Fibroblast of lung (primary cell): ENCODE measurements at regions not wholly inside any gene's neighbourhood (a gene's known extent, or its start where the extent isn't known, plus 50 kb on each side); places are given as distances from the start of the nearest gene placed in this dataset.

Experiments
- DNase-seq, 2 donors: peaks; one replicate each; pipeline versions ENCODE4 v3.0.0 to v3.0.0-alpha.2; 2010; ENCODE audit warnings: low read depth in 2 of 2
- H2AFZ ChIP-seq: 2 replicates; pipeline ENCODE4 v1.5.1; 2012; ENCODE audit warnings: low read length, control low read depth, inconsistent platforms
- H3K27ac ChIP-seq: 2 replicates; pipeline ENCODE4 v1.5.1; 2011; ENCODE audit warnings: low read length, control low read depth; ENCODE audit not compliant: insufficient read depth
- H3K27me3 ChIP-seq: 2 replicates; pipeline ENCODE4 v1.5.1; 2011; ENCODE audit warnings: mild to moderate bottlenecking, low read length; ENCODE audit not compliant: control insufficient read depth, insufficient read depth
- H3K36me3 ChIP-seq: 2 replicates; pipeline ENCODE4 v1.5.1; 2011; ENCODE audit warnings: low read length; ENCODE audit not compliant: control insufficient read depth, insufficient read depth
- H3K4me1 ChIP-seq: 2 replicates; pipeline ENCODE4 v1.5.1; 2011; ENCODE audit warnings: low read length; ENCODE audit not compliant: control insufficient read depth, insufficient read depth; ENCODE audit errors: extremely low read depth
- H3K4me2 ChIP-seq: 2 replicates; pipeline ENCODE4 v1.5.1; 2011; ENCODE audit warnings: low read length, control low read depth; ENCODE audit not compliant: insufficient read depth; ENCODE audit errors: extremely low read depth
- H3K4me3 ChIP-seq, 4 experiments: fragments of 200-600 bp in 1 of 4; sonication (generic) in 1 of 4; replicated peaks in 1 of 4; 2 replicates each; pipeline ENCODE4 v1.5.1; 2011 to 2016; ENCODE audit warnings: low read length in 4 of 4, low read depth in 3 of 4, mild to moderate bottlenecking in 3 of 4, control low read depth in 2 of 4, inconsistent platforms in 1 of 4, mixed read lengths in 1 of 4; ENCODE audit not compliant: insufficient read depth in 1 of 4; ENCODE audit errors: control extremely low read depth in 1 of 4
- H3K79me2 ChIP-seq: 2 replicates; pipeline ENCODE4 v1.5.1; 2012; ENCODE audit warnings: mild to moderate bottlenecking, low read length, inconsistent platforms; ENCODE audit not compliant: control insufficient read depth, insufficient read depth
- H3K9ac ChIP-seq: 2 replicates; pipeline ENCODE4 v1.5.1; 2011; ENCODE audit warnings: mild to moderate bottlenecking, low read length, control low read depth; ENCODE audit not compliant: insufficient read depth
- H3K9me3 ChIP-seq: 2 replicates; pipeline ENCODE4 v1.5.1; 2012; ENCODE audit warnings: low read depth, low read length; ENCODE audit not compliant: control insufficient read depth, insufficient read depth
- H4K20me1 ChIP-seq: 2 replicates; pipeline ENCODE4 v1.5.1; 2011; ENCODE audit warnings: low read length; ENCODE audit not compliant: control insufficient read depth, insufficient read depth; ENCODE audit errors: extremely low read depth
- CTCF ChIP-seq, 2 donors: IDR thresholded peaks in 1 of 2; conservative IDR thresholded peaks in 1 of 2; 1 replicate in 1 of 2; 2 replicates in 1 of 2; pipeline ENCODE4 v1.5.1; 2011 to 2012; ENCODE audit warnings: low read length in 2 of 2, control low read depth in 1 of 2, inconsistent platforms in 1 of 2, low read depth in 1 of 2, mild to moderate bottlenecking in 1 of 2
- EZH2 ChIP-seq: IDR thresholded peaks from 2 replicates; pipeline ENCODE4 v1.5.1; 2012; ENCODE audit warnings: low read length, control low read depth, mild to moderate bottlenecking; ENCODE audit errors: missing control alignments

DNA sequence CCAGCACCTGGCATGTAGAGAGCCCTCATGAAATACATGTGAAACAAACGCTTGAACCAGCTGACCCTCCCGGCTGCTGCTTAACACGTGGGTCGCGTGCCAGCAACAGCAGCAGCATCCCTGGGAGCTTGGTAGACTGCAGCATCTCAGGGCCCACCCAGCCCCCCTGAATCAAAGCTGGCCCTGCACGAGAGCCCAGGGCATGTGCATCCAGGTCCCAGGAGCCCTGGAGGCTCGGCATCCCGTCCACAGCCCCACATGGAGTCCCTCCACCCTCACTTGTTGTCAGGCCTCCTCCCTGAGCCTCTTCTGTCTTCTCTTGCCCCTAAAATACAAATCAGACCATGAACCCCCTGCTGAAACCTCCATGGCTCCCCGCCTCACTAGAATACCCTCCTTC, 123.1 kb downstream of the MATN1 start:
- no peak for DNase-seq
- no peaks in the 10 kb centered on the region for H3K4me1 ChIP-seq
- H3K9ac ChIP-seq: no peak overlapping the region
- H4K20me1 ChIP-seq: no peaks in the 10 kb centered on the region
- no peaks in the 10 kb centered on the region for H3K27me3 ChIP-seq
- no peak overlapping the region for H3K27ac ChIP-seq
- no peak overlapping the region for H3K4me2 ChIP-seq
- no peaks in the 10 kb centered on the region for H3K79me2 ChIP-seq
- H3K9me3 ChIP-seq: no peaks in the 10 kb centered on the region
- H3K4me3 ChIP-seq: no peak overlapping the region
- TF ChIP-seq EZH2: no peak
- TF ChIP-seq CTCF (conservative IDR thresholded peaks at IDR 0.05 in 1 of 2, IDR thresholded peaks at IDR 0.05 in 1 of 2; ENCODE audit: low read depth in 1 of 2, low read length in 2 of 2): no peak
- no peaks in the 10 kb centered on the region for H3K36me3 ChIP-seq
- no peak overlapping the region for H2AFZ ChIP-seq

DNA sequence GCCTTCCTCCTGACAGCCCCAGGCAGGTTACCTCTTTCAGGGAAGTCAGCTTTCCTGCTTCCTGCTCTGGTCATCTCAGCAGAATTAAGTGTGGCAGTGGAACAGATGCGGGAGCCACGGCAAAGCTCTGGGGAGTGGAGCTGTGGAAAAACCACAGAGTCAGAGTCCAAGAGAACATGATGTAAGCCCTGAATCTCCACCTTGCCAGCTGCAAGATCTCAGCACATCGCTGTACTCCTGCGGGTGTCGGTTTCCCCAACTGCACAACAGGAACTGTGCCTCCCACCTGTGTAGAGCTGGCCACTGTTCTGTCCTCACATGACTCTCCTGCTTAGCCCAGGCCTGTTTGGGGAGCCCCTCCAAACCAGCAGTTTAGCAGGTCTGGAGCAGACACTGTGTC, 123.7 kb downstream of the MATN1 start:
- H3K27ac ChIP-seq: no peak overlapping the region
- H3K9me3 ChIP-seq: no peaks in the 10 kb centered on the region
- H3K4me3 ChIP-seq: no peak overlapping the region
- TF ChIP-seq EZH2 (no peak), CTCF (conservative IDR thresholded peaks at IDR 0.05 in 1 of 2, IDR thresholded peaks at IDR 0.05 in 1 of 2; ENCODE audit: low read depth in 1 of 2, low read length in 2 of 2) (no peak)
- no peaks in the 10 kb centered on the region for H3K36me3 ChIP-seq
- no peak for DNase-seq
- no peak overlapping the region for H2AFZ ChIP-seq
- H3K4me1 ChIP-seq: no peaks in the 10 kb centered on the region
- H3K79me2 ChIP-seq: no peaks in the 10 kb centered on the region
- H4K20me1 ChIP-seq: no peaks in the 10 kb centered on the region
- no peaks in the 10 kb centered on the region for H3K27me3 ChIP-seq
- no peak overlapping the region for H3K9ac ChIP-seq
- H3K4me2 ChIP-seq: no peak overlapping the region

- Histone ChIP-seq H3K27me3 (no peaks in the 10 kb centered on the region), H3K4me3 (no peak overlapping the region)
- no peak for TF ChIP-seq EZH2
- TF ChIP-seq CTCF (conservative IDR thresholded peaks at IDR 0.05 in 1 of 2, IDR thresholded peaks at IDR 0.05 in 1 of 2; ENCODE audit: low read depth in 1 of 2, low read length in 2 of 2): no peak
These were observed 124.7 kb downstream of the MATN1 start for GRCh38 chr1:30598571-30599114.

More at GRCh38 chr1:30598571-30599114, 124.7 kb downstream of the MATN1 start:
- H3K9ac ChIP-seq: no peak overlapping the region
- no peak for DNase-seq
- H3K36me3 ChIP-seq: no peaks in the 10 kb centered on the region
- H3K9me3 ChIP-seq: no peaks in the 10 kb centered on the region
- no peaks in the 10 kb centered on the region for H4K20me1 ChIP-seq
- no peak overlapping the region for H2AFZ ChIP-seq
- H3K4me1 ChIP-seq: no peaks in the 10 kb centered on the region
- H3K27ac ChIP-seq: no peak overlapping the region
- H3K79me2 ChIP-seq: no peaks in the 10 kb centered on the region
- no peak overlapping the region for H3K4me2 ChIP-seq
